ENCODE measurements at regions not wholly inside any gene's neighbourhood (a gene's known extent, or its start where the extent isn't known, plus 50 kb on each side); places are given as distances from the start of the nearest gene placed in this dataset.

- Histone ChIP-seq H2BK15ac (ENCODE audit: low read depth, low read length) (no peak overlapping the region), H2AFZ (ENCODE audit: low read length) (no peak overlapping the region), H3K14ac (ENCODE audit: insufficient read depth, low read length) (no peak overlapping the region), H3K79me2 (ENCODE audit: insufficient read depth, low read length) (no peaks in the 10 kb centered on the region), H3K27ac (ENCODE audit: insufficient read length, low read depth, low read length) (no peak overlapping the region), H2BK5ac (ENCODE audit: insufficient read length, low read length) (no peak overlapping the region), H2BK12ac (ENCODE audit: insufficient read length, low read depth, low read length) (no peak overlapping the region), H4K91ac (ENCODE audit: insufficient read length, low read depth, low read length) (no peak overlapping the region), H3K4me1 (ENCODE audit: insufficient read depth, low read length) (no peaks in the 10 kb centered on the region), H2AK5ac (ENCODE audit: insufficient read length, low read length) (no peak overlapping the region), H4K5ac (ENCODE audit: insufficient read length, low read depth, low read length) (no peak overlapping the region), H3K27me3 (ENCODE audit: insufficient read depth, low read length) (no peaks in the 10 kb centered on the region), H3K18ac (ENCODE audit: insufficient read length, low read depth, low read length) (no peak overlapping the region), H3K56ac (ENCODE audit: insufficient read length, low read depth, low read length) (no peak overlapping the region), H3K79me1 (ENCODE audit: insufficient read depth, low read depth, low read length, poor library complexity, severe bottlenecking) (no peaks in the 10 kb centered on the region), H4K8ac (replicated peaks; ENCODE audit: insufficient read length, low read depth, low read length) (no peak overlapping the region), H3K9me3 (ENCODE audit: control insufficient read depth, low read depth, low read length) (no peaks in the 10 kb centered on the region), H3K23me2 (ENCODE audit: insufficient read length, low read depth, low read length, poor library complexity, severe bottlenecking) (no peaks in the 10 kb centered on the region), H3K4ac (ENCODE audit: low read depth, low read length) (no peak overlapping the region), H2BK20ac (ENCODE audit: low read depth, low read length, poor library complexity, severe bottlenecking) (no peak overlapping the region), H3K23ac (ENCODE audit: insufficient read length, low read depth, low read length) (no peak overlapping the region), H3K4me2 (ENCODE audit: insufficient read depth, insufficient read length, low read length) (no peak overlapping the region), H3K9ac (ENCODE audit: extremely low read depth, insufficient read length, low read length) (no peak overlapping the region), H4K20me1 (ENCODE audit: control insufficient read depth, insufficient read depth, insufficient read length) (no peaks in the 10 kb centered on the region), H2BK120ac (ENCODE audit: low read depth, low read length, poor library complexity, severe bottlenecking) (no peak overlapping the region), H3T11ph (ENCODE audit: low read length) (no peak overlapping the region)
- Mint-ChIP-seq H3K4me3 (no peak overlapping the region), H3K36me3 (ENCODE audit: insufficient read depth in 1 of 3, low read depth in 3 of 3) (no peaks in the 10 kb centered on the region), H3K27me3 (ENCODE audit: low read depth) (peaks cover 8% of the 10 kb centered on the region), H3K4me1 (peaks cover 9 to 15% of the 10 kb centered on the region in 2 experiments), H3K9me3 (peaks cover 0 to 2% of the 10 kb centered on the region in 2 experiments; a peak in 1 of 5 replicates), H3K27ac (0 out of 7 replicates have a peak overlapping the region, but pooled peaks of 1 of the 3 experiments have one; percentile 61)
- no CpG with 5 or more reads among the region's 2 CpGs for WGBS (ENCODE audit: extremely low coverage, insufficient read length, low lambda C conversion rate)
- no peak for DNase-seq
- no peak for TF ChIP-seq CTCF (conservative IDR thresholded peaks at IDR 0.05)
Measured at GRCh38 chr18:22060361-22060760, 109.0 kb upstream of the GATA6 start.

Measured in H9 (cell line).